ENCODE measurements at regions not wholly inside any gene's neighbourhood (a gene's known extent, or its start where the extent isn't known, plus 50 kb on each side); places are given as distances from the start of the nearest gene placed in this dataset.

DNA sequence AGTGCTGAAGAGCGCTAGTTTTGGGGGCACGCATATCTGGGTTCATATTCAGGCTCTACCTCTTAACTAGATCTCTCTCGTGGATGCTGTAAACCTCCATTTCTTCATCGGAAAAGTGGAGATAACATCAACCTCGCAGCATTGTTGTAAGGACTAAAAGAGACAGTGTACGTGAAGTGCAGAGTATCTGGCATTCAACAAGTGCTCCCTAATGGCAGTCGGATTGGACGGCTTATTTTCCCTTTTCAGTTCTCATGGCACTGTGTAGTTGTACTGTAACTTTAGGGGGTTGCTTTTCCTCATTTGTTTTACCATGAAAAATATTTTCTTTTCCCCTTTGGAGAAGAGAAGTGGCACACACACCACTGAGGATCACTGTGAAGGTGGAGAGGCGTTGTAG, 51.4 kb upstream of the ESX1 start:
- TF ChIP-seq, protein P1, sequence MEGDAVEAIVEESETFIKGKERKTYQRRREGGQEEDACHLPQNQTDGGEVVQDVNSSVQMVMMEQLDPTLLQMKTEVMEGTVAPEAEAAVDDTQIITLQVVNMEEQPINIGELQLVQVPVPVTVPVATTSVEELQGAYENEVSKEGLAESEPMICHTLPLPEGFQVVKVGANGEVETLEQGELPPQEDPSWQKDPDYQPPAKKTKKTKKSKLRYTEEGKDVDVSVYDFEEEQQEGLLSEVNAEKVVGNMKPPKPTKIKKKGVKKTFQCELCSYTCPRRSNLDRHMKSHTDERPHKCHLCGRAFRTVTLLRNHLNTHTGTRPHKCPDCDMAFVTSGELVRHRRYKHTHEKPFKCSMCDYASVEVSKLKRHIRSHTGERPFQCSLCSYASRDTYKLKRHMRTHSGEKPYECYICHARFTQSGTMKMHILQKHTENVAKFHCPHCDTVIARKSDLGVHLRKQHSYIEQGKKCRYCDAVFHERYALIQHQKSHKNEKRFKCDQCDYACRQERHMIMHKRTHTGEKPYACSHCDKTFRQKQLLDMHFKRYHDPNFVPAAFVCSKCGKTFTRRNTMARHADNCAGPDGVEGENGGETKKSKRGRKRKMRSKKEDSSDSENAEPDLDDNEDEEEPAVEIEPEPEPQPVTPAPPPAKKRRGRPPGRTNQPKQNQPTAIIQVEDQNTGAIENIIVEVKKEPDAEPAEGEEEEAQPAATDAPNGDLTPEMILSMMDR (IDR thresholded peaks at IDR 0.05; ENCODE audit: low read depth, low read length): no peak
- TF ChIP-seq EZH2phosphoT487 (IDR thresholded peaks at IDR 0.05; ENCODE audit: low read depth): no peak

Measured in OCI-LY3 (cell line).